K562 (cell line): ENCODE measurements at regions not wholly inside any gene's neighbourhood (a gene's known extent, or its start where the extent isn't known, plus 50 kb on each side); places are given as distances from the start of the nearest gene placed in this dataset.

Source experiments
- CSDE1 ChIP-seq, 2 experiments: fragments of 450-650 bp; IDR thresholded peaks; 2 replicates each; pipeline ENCODE4 v1.6.1; 2016; ENCODE audit warnings: mild to moderate bottlenecking in 1 of 2
- EZH2 ChIP-seq: IDR thresholded peaks from 2 replicates; pipeline ENCODE4 v1.6.1; 2012; ENCODE audit warnings: low read depth, mild to moderate bottlenecking, inconsistent platforms, low read length, borderline replicate concordance
- FOXK1 ChIP-seq: sonication (generic); formaldehyde crosslinking; IDR thresholded peaks from 2 replicates; pipeline ENCODE4 v1.8.0; 2022; ENCODE audit warnings: missing genetic modification reagents, mild to moderate bottlenecking, borderline replicate concordance
- MYC ChIP-seq, 2 experiments: fragments of 250-450 bp in 1 of 2; sonication (Bioruptor Pico) in 1 of 2; IDR thresholded peaks; 2 replicates each; pipeline versions ENCODE4 v1.5.1 to v1.6.1; 2012 to 2021; ENCODE audit warnings: low read depth in 2 of 2, borderline replicate concordance in 1 of 2, improper control_type of control experiment in 1 of 2, low read length in 1 of 2, mild to moderate bottlenecking in 1 of 2, moderate library complexity in 1 of 2
- NFYB ChIP-seq: IDR thresholded peaks from 2 replicates; pipeline ENCODE4 v1.6.1; 2011; ENCODE audit warnings: mild to moderate bottlenecking, moderate library complexity; ENCODE audit not compliant: insufficient read length; ENCODE audit errors: extremely low read depth
- TAF1 ChIP-seq: IDR thresholded peaks from 2 replicates; pipeline ENCODE4 v1.6.1; 2011; ENCODE audit warnings: mild to moderate bottlenecking, low read length, moderate library complexity; ENCODE audit not compliant: insufficient read depth, control insufficient read depth, severe bottlenecking; ENCODE audit errors: extremely low read depth

- TF ChIP-seq FOXK1 (CRISPR knock-in tag), result no peak
- TF ChIP-seq EZH2, result no peak
- TF ChIP-seq TAF1, result no peak
- TF ChIP-seq CSDE1 (IDR thresholded peaks at IDR 0.05), result no peak
- no peak for TF ChIP-seq MYC (IDR thresholded peaks at IDR 0.05; ENCODE audit: low read depth, low read length)
- TF ChIP-seq MYC (CRISPR knock-in tag; IDR thresholded peaks at IDR 0.05; ENCODE audit: borderline replicate concordance, low read depth), result no peak
- TF ChIP-seq NFYB, result no peak
These were observed 655.2 kb downstream of the DIPK2A start for GRCh38 chr3:144626835-144627234.
